ENCODE measurements at regions not wholly inside any gene's neighbourhood (a gene's known extent, or its start where the extent isn't known, plus 50 kb on each side); places are given as distances from the start of the nearest gene placed in this dataset.

DNA sequence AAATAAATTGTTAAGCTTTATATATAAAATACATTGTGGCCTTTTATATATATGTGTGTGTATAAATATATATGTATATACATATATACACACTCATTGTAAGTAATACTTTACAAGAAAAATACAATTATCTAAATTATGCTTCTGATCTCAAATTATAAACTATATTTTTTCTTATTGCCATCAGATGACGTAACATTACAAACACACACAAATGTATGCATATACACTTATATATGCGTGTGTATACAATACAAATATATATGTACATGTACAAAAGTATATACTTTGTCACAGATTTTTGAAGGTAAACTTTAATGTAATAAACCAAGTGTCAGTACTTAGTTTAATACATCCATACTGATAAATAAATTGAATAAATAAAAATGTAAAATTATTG is 278.9 kb upstream of the LMO3 start:
- no peak overlapping the region for H3K4me3 ChIP-seq (ENCODE audit: low read length)
- H3K27ac ChIP-seq (ENCODE audit: low read length), result no peak overlapping the region
- no CpG with 5 or more reads among the region's 2 CpGs for WGBS (ENCODE audit: insufficient coverage, insufficient read length)
- H3K27me3 ChIP-seq (ENCODE audit: control insufficient read depth, insufficient read depth, low read length), result no peaks in the 10 kb centered on the region
- no peaks in the 10 kb centered on the region for H3K4me1 ChIP-seq (ENCODE audit: control insufficient read depth, insufficient read depth, low read length)
- H3K36me3 ChIP-seq (ENCODE audit: control insufficient read depth, insufficient read depth, low read length), result no peaks in the 10 kb centered on the region
- no peaks in the 10 kb centered on the region for H3K9me3 ChIP-seq (ENCODE audit: control insufficient read depth, insufficient read depth, low read length)
- DNase-seq (ENCODE audit: low read depth, low spot score), result no peak

DNA sequence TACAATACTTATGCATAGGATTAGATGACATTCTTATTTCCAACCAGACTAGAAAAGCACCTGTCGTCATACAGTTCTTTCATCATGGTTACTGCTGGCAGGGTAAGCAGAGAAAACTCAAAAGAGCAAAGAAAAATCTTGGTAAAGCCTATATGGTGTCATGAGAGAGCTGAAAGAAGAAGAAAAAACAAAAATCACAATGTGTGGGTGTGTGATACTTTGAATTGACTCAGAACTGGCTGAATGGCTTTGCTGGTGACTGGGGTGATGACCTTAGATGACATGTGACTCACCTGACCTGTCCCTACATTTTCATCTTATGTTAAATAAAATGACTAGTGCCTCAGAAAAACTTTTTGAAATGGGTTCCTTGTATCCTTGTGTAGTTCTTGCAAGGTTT is 278.1 kb upstream of the LMO3 start:
- H3K4me1 ChIP-seq (ENCODE audit: control insufficient read depth, insufficient read depth, low read length), result no peaks in the 10 kb centered on the region
- no peaks in the 10 kb centered on the region for H3K36me3 ChIP-seq (ENCODE audit: control insufficient read depth, insufficient read depth, low read length)
- WGBS (ENCODE audit: insufficient coverage, insufficient read length), result no CpG with 5 or more reads among the region's 1 CpG
- H3K4me3 ChIP-seq (ENCODE audit: low read length), result no peak overlapping the region
- no peak overlapping the region for H3K27ac ChIP-seq (ENCODE audit: low read length)
- H3K9me3 ChIP-seq (ENCODE audit: control insufficient read depth, insufficient read depth, low read length), result no peaks in the 10 kb centered on the region
- no peak for DNase-seq (ENCODE audit: low read depth, low spot score)
- H3K27me3 ChIP-seq (ENCODE audit: control insufficient read depth, insufficient read depth, low read length), result no peaks in the 10 kb centered on the region

DNA sequence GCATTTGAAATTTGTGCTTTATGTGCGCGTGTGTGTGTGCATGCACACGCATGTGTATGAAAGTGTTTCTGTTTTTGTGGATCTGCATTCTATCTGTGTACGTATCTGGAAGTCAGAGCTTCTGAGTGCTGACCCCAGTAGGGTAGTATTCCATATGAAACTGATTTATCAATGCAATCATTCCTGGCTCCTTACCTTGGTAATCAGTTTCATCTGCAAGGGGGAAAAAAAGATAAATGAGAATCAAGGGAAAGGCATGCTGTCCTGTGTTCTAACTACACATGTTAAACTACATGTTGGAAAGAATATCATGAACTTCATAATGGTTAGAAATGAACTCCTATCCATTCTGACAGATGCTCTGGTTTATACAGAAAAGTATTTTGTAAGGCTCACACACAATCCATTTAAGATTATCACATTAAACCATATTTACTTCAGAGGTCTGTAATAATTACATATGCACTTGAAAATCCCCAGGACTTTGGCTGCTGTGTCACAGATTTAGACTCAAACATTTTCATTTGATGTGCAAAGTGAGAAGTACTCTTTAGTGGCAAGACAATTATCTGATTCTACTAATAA is 276.1 kb upstream of the LMO3 start:
- no peaks in the 10 kb centered on the region for H3K4me1 ChIP-seq (ENCODE audit: control insufficient read depth, insufficient read depth, low read length)
- no peak overlapping the region for H3K27ac ChIP-seq (ENCODE audit: low read length)
- WGBS (ENCODE audit: insufficient coverage, insufficient read length), result no CpG with 5 or more reads among the region's 4 CpGs
- no peaks in the 10 kb centered on the region for H3K36me3 ChIP-seq (ENCODE audit: control insufficient read depth, insufficient read depth, low read length)
- H3K9me3 ChIP-seq (ENCODE audit: control insufficient read depth, insufficient read depth, low read length), result no peaks in the 10 kb centered on the region
- no peak overlapping the region for H3K4me3 ChIP-seq (ENCODE audit: low read length)
- DNase-seq (ENCODE audit: low read depth, low spot score), result no peak
- no peaks in the 10 kb centered on the region for H3K27me3 ChIP-seq (ENCODE audit: control insufficient read depth, insufficient read depth, low read length)

DNA sequence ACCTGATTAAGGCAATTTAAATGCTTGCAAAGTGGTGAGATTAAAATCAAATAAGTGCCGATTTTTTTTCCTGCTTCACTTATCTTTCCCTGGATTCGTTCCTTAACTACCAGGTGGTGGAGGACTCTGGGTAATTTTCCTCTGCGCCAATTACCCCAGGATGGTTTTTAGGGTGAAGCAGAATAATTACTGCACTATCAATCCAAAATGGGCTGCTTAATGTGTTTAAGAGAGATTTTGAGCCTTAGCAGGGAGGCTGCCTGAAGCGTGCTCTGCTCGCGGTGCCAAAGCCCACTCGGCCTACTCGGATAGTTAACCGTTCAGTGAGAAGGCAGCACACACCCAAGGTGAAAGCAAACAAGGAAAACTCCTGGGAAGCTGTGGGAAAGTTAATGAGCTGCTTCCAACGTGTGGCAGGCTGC is 274.9 kb upstream of the LMO3 start:
- H3K9me3 ChIP-seq (ENCODE audit: control insufficient read depth, insufficient read depth, low read length), result no peaks in the 10 kb centered on the region
- no peak overlapping the region for H3K4me3 ChIP-seq (ENCODE audit: low read length)
- H3K27ac ChIP-seq (ENCODE audit: low read length), result no peak overlapping the region
- H3K36me3 ChIP-seq (ENCODE audit: control insufficient read depth, insufficient read depth, low read length), result no peaks in the 10 kb centered on the region
- no peaks in the 10 kb centered on the region for H3K4me1 ChIP-seq (ENCODE audit: control insufficient read depth, insufficient read depth, low read length)
- no peaks in the 10 kb centered on the region for H3K27me3 ChIP-seq (ENCODE audit: control insufficient read depth, insufficient read depth, low read length)
- no peak for DNase-seq (ENCODE audit: low read depth, low spot score)
- WGBS (ENCODE audit: insufficient coverage, insufficient read length), result no CpG with 5 or more reads among the region's 10 CpGs

DNA sequence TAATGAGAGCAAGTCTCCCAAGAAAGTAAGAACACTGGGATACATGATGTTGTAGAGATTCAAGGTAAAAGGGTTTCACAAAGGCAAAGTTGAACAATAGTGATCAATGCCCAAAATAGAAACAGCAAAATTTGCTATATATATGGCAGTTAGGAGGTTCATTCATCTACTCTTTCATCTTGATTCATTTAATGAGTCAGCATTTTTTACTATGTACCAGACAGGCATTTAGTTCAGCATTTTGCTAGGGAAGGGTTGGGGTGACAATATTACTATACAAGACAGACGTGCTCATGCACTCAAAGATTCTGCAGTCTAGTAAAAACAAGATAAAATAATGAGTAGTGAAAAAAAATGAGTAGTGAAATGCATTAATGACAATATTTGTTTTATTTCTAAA is 264.9 kb upstream of the LMO3 start:
- Histone ChIP-seq H3K4me1 (ENCODE audit: control insufficient read depth, insufficient read depth, low read length) (no peaks in the 10 kb centered on the region), H3K27me3 (ENCODE audit: control insufficient read depth, insufficient read depth, low read length) (no peaks in the 10 kb centered on the region), H3K27ac (ENCODE audit: low read length) (no peak overlapping the region), H3K36me3 (ENCODE audit: control insufficient read depth, insufficient read depth, low read length) (no peaks in the 10 kb centered on the region), H3K4me3 (ENCODE audit: low read length) (no peak overlapping the region), H3K9me3 (ENCODE audit: control insufficient read depth, insufficient read depth, low read length) (no peaks in the 10 kb centered on the region)
- no peak for DNase-seq (ENCODE audit: low read depth, low spot score)
- WGBS (ENCODE audit: insufficient coverage, insufficient read length), result no CpG with 5 or more reads among the region's 1 CpG

DNA sequence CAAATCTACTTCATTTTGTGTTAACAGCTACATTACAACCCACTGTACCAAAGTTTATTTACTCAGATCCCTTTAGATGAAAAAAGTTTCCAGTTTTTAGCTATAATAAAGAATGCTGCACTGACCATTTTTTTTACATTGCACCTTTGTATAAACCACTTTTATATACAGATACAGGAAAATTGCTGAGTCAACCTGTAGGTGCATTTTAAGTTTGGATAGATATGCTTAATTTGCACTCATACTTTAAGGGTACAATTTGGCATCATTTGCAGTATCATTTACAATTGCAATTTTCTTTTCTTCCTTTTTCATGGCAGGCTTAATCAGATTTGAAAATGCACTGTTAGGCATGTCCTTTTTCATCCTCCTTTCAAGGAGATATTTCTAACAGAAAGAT is 257.8 kb upstream of the LMO3 start:
- no peak for DNase-seq (ENCODE audit: low read depth, low spot score)
- Histone ChIP-seq H3K27me3 (ENCODE audit: control insufficient read depth, insufficient read depth, low read length) (no peaks in the 10 kb centered on the region), H3K9me3 (ENCODE audit: control insufficient read depth, insufficient read depth, low read length) (no peaks in the 10 kb centered on the region), H3K27ac (ENCODE audit: low read length) (no peak overlapping the region), H3K36me3 (ENCODE audit: control insufficient read depth, insufficient read depth, low read length) (no peaks in the 10 kb centered on the region), H3K4me3 (ENCODE audit: low read length) (no peak overlapping the region), H3K4me1 (ENCODE audit: control insufficient read depth, insufficient read depth, low read length) (no peaks in the 10 kb centered on the region)

- Histone ChIP-seq H3K27me3 (ENCODE audit: control insufficient read depth, insufficient read depth, low read length) (no peaks in the 10 kb centered on the region), H3K27ac (ENCODE audit: low read length) (no peak overlapping the region), H3K4me3 (ENCODE audit: low read length) (no peak overlapping the region), H3K4me1 (ENCODE audit: control insufficient read depth, insufficient read depth, low read length) (no peaks in the 10 kb centered on the region), H3K9me3 (ENCODE audit: control insufficient read depth, insufficient read depth, low read length) (no peaks in the 10 kb centered on the region), H3K36me3 (ENCODE audit: control insufficient read depth, insufficient read depth, low read length) (no peaks in the 10 kb centered on the region)
- WGBS (ENCODE audit: insufficient coverage, insufficient read length), result no CpG with 5 or more reads among the region's 1 CpG
- DNase-seq (ENCODE audit: low read depth, low spot score), result no peak
Measured at GRCh38 chr12:16857456-16857923, 251.5 kb upstream of the LMO3 start.

GRCh38 chr12:16854465-16854864 is 248.5 kb upstream of the LMO3 start:
- Histone ChIP-seq H3K4me1 (ENCODE audit: control insufficient read depth, insufficient read depth, low read length) (no peaks in the 10 kb centered on the region), H3K4me3 (ENCODE audit: low read length) (no peak overlapping the region), H3K27me3 (ENCODE audit: control insufficient read depth, insufficient read depth, low read length) (no peaks in the 10 kb centered on the region), H3K27ac (ENCODE audit: low read length) (no peak overlapping the region), H3K36me3 (ENCODE audit: control insufficient read depth, insufficient read depth, low read length) (no peaks in the 10 kb centered on the region), H3K9me3 (ENCODE audit: control insufficient read depth, insufficient read depth, low read length) (no peaks in the 10 kb centered on the region)
- DNase-seq (ENCODE audit: low read depth, low spot score), result no peak
- WGBS (ENCODE audit: insufficient coverage, insufficient read length), result no CpG with 5 or more reads among the region's 1 CpG

GRCh38 chr12:16849473-16849872 is 243.5 kb upstream of the LMO3 start:
- H3K36me3 ChIP-seq (ENCODE audit: control insufficient read depth, insufficient read depth, low read length), result no peaks in the 10 kb centered on the region
- no peak overlapping the region for H3K27ac ChIP-seq (ENCODE audit: low read length)
- H3K4me3 ChIP-seq (ENCODE audit: low read length), result no peak overlapping the region
- no CpG with 5 or more reads among the region's 2 CpGs for WGBS (ENCODE audit: insufficient coverage, insufficient read length)
- no peaks in the 10 kb centered on the region for H3K9me3 ChIP-seq (ENCODE audit: control insufficient read depth, insufficient read depth, low read length)
- no peaks in the 10 kb centered on the region for H3K4me1 ChIP-seq (ENCODE audit: control insufficient read depth, insufficient read depth, low read length)
- DNase-seq (ENCODE audit: low read depth, low spot score), result no peak
- no peaks in the 10 kb centered on the region for H3K27me3 ChIP-seq (ENCODE audit: control insufficient read depth, insufficient read depth, low read length)

DNA sequence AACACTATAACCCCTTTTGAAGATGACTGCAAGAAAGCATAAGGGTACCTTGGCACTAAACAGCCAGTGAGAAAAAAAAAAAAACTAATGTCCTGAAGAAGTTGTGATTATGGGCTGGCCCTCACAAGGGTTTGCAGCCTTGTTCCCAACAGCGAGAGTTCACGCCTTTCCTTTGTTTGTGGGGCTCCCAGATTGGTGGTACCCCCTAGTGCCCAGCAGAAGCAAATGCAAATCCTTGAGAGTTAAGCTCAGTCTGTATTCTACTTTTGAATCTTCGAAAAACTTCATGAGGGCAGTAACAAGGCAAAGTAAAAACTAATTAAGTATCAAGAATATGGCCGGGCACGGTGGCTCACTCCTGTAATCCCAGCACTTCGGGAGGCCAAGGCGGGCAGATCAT is 238.9 kb upstream of the LMO3 start:
- Histone ChIP-seq H3K27me3 (ENCODE audit: control insufficient read depth, insufficient read depth, low read length) (no peaks in the 10 kb centered on the region), H3K4me1 (ENCODE audit: control insufficient read depth, insufficient read depth, low read length) (no peaks in the 10 kb centered on the region), H3K36me3 (ENCODE audit: control insufficient read depth, insufficient read depth, low read length) (no peaks in the 10 kb centered on the region), H3K4me3 (ENCODE audit: low read length) (no peak overlapping the region), H3K27ac (ENCODE audit: low read length) (no peak overlapping the region), H3K9me3 (ENCODE audit: control insufficient read depth, insufficient read depth, low read length) (no peaks in the 10 kb centered on the region)
- no peak for DNase-seq (ENCODE audit: low read depth, low spot score)
- no CpG with 5 or more reads among the region's 7 CpGs for WGBS (ENCODE audit: insufficient coverage, insufficient read length)

GRCh38 chr12:16833376-16834015 is 227.5 kb upstream of the LMO3 start:
- no peak for DNase-seq (ENCODE audit: low read depth, low spot score)
- no CpG with 5 or more reads among the region's 2 CpGs for WGBS (ENCODE audit: insufficient coverage, insufficient read length)
- Histone ChIP-seq H3K36me3 (ENCODE audit: control insufficient read depth, insufficient read depth, low read length) (no peaks in the 10 kb centered on the region), H3K27ac (ENCODE audit: low read length) (no peak overlapping the region), H3K9me3 (ENCODE audit: control insufficient read depth, insufficient read depth, low read length) (no peaks in the 10 kb centered on the region), H3K4me1 (ENCODE audit: control insufficient read depth, insufficient read depth, low read length) (no peaks in the 10 kb centered on the region; the same call in 1 of the 2 replicates), H3K4me3 (ENCODE audit: low read length) (no peak overlapping the region), H3K27me3 (ENCODE audit: control insufficient read depth, insufficient read depth, low read length) (no peaks in the 10 kb centered on the region)
